ENCODE measurements at regions not wholly inside any gene's neighbourhood (a gene's known extent, or its start where the extent isn't known, plus 50 kb on each side); places are given as distances from the start of the nearest gene placed in this dataset.
"Not testable (repeated sequence)": the region's sequence is repeated elsewhere in the genome, so short reads cannot be mapped to it uniquely, and the experiment has no call there.

- H3K4me3 ChIP-seq (ENCODE audit: low read depth, low read length), result no peak overlapping the region
- TF ChIP-seq CTCF (IDR thresholded peaks at IDR 0.05; ENCODE audit: low read depth, low read length), result no peak
These were observed 107.7 kb downstream of the RAP2B start for GRCh38 chr3:153269730-153270129.

- no peak overlapping the region for H3K4me3 ChIP-seq (ENCODE audit: low read depth, low read length)
- TF ChIP-seq CTCF (IDR thresholded peaks at IDR 0.05; ENCODE audit: low read depth, low read length), result no peak
These were observed 111.2 kb downstream of the RAP2B start for GRCh38 chr3:153273217-153273616.

GRCh38 chr3:153273767-153274435 is 111.9 kb downstream of the RAP2B start:
- no peak overlapping the region for H3K4me3 ChIP-seq (ENCODE audit: low read depth, low read length)
- no peak for TF ChIP-seq CTCF (IDR thresholded peaks at IDR 0.05; ENCODE audit: low read depth, low read length)

- no peak overlapping the region for H3K4me3 ChIP-seq (ENCODE audit: low read depth, low read length)
- no peak for TF ChIP-seq CTCF (IDR thresholded peaks at IDR 0.05; ENCODE audit: low read depth, low read length)
These were observed 112.5 kb downstream of the RAP2B start for GRCh38 chr3:153274561-153274960.

GRCh38 chr3:153275514-153275913 is 113.5 kb downstream of the RAP2B start:
- TF ChIP-seq CTCF (IDR thresholded peaks at IDR 0.05; ENCODE audit: low read depth, low read length), result no peak
- no peak overlapping the region for H3K4me3 ChIP-seq (ENCODE audit: low read depth, low read length)

- no peak for TF ChIP-seq CTCF (IDR thresholded peaks at IDR 0.05; ENCODE audit: low read depth, low read length)
- no peak overlapping the region for H3K4me3 ChIP-seq (ENCODE audit: low read depth, low read length)
These were observed 115.0 kb downstream of the RAP2B start for GRCh38 chr3:153277029-153277428.

GRCh38 chr3:153281236-153281997 is 119.4 kb downstream of the RAP2B start:
- not testable (repeated sequence) for H3K4me3 ChIP-seq (ENCODE audit: low read depth, low read length)
